Natural killer cell treated with Interleukin-12 subunit alpha and Interleukin-12 subunit beta and Interleukin-15 and Interleukin-18, amount 100 ng/mL, for 72 hours (primary cell): ENCODE measurements at regions not wholly inside any gene's neighbourhood (a gene's known extent, or its start where the extent isn't known, plus 50 kb on each side); places are given as distances from the start of the nearest gene placed in this dataset.
"Not testable (repeated sequence)": the region's sequence is repeated elsewhere in the genome, so short reads cannot be mapped to it uniquely, and the experiment has no call there.

Experiments
- ATAC-seq, 2 donors: fragments of 150-1000 bp; cut with Tn5 transposase in 1 of 2; sonication (Bioruptor Pico), chemical (Tn5 transposase) in 1 of 2; 2 replicates each; pipeline ENCODE4 v1.10.0; 2021
- DNase-seq: peaks from one replicate; pipeline ENCODE4 v3.0.0; 2022; ENCODE audit warnings: low spot score
- H3K27ac Mint-ChIP-seq, 2 donors: 1 replicate in 1 of 2; 2 replicates in 1 of 2; pipeline ENCODE4 v1.8.0; 2022; ENCODE audit warnings: mixed read lengths in 2 of 2, mild to moderate bottlenecking in 1 of 2, moderate library complexity in 1 of 2
- H3K27me3 Mint-ChIP-seq, 2 donors: 1 replicate in 1 of 2; 2 replicates in 1 of 2; pipeline ENCODE4 v1.8.0; 2022; ENCODE audit warnings: mixed read lengths in 2 of 2
- H3K36me3 Mint-ChIP-seq: one replicate; pipeline ENCODE4 v1.8.0; 2022; ENCODE audit warnings: mixed read lengths
- H3K4me1 Mint-ChIP-seq, 2 donors: 1 replicate in 1 of 2; 2 replicates in 1 of 2; pipeline ENCODE4 v1.8.0; 2022; ENCODE audit warnings: low read depth in 2 of 2, mixed read lengths in 2 of 2, mild to moderate bottlenecking in 1 of 2
- H3K4me3 Mint-ChIP-seq: one replicate; pipeline ENCODE4 v1.8.0; 2022; ENCODE audit warnings: mixed read lengths
- H3K9me3 Mint-ChIP-seq: 2 replicates; pipeline ENCODE4 v1.8.0; 2022; ENCODE audit warnings: mixed read lengths

- H3K27ac Mint-ChIP-seq = no peak overlapping the region
- peaks cover 5% of the 10 kb centered on the region for H3K9me3 Mint-ChIP-seq
- no peak for DNase-seq
- ATAC-seq = no peak
- H3K4me1 Mint-ChIP-seq = no peaks in the 10 kb centered on the region
- no peaks in the 10 kb centered on the region for H3K27me3 Mint-ChIP-seq
- H3K4me3 Mint-ChIP-seq = no peak overlapping the region
- H3K36me3 Mint-ChIP-seq = no peaks in the 10 kb centered on the region
These were observed 888.6 kb downstream of the GRID1 start for GRCh38 chr10:85477979-85478378.

DNA sequence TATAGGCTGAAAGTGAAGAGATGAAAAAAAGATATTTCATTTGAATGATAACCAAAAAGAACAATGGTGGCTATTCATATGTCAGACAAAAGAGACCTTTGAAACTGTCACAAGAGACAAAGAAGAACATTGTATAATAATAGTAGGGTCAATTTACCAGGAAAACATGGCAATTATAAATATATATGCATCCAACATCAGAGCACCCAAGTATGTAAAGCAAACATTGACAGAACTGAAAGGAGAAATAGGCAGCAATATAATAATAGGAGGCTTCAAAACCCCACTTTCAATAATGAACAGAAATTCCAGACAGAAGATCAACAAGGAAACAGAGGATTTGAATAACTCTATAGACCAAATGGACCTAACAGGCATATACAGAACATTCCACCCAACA lies 876.2 kb downstream of the GRID1 start:
- ATAC-seq = no peak

GRCh38 chr10:85491652-85492051 lies 874.9 kb downstream of the GRID1 start:
- ATAC-seq (no peak), DNase-seq (no peak)
- no peaks in the 10 kb centered on the region for H3K4me1 Mint-ChIP-seq
- H3K4me3 Mint-ChIP-seq = no peak overlapping the region
- peaks cover 10% of the 10 kb centered on the region for H3K9me3 Mint-ChIP-seq
- H3K27me3 Mint-ChIP-seq = no peaks in the 10 kb centered on the region
- no peak overlapping the region for H3K27ac Mint-ChIP-seq
- H3K36me3 Mint-ChIP-seq = no peaks in the 10 kb centered on the region

More for the DNA sequence above, 876.2 kb downstream of the GRID1 start:
- no peak overlapping the region for H3K4me3 Mint-ChIP-seq
- no peaks in the 10 kb centered on the region for H3K27me3 Mint-ChIP-seq
- no peaks in the 10 kb centered on the region for H3K36me3 Mint-ChIP-seq
- DNase-seq = no peak
- H3K9me3 Mint-ChIP-seq = peaks cover 10% of the 10 kb centered on the region
- no peak overlapping the region for H3K27ac Mint-ChIP-seq
- no peaks in the 10 kb centered on the region for H3K4me1 Mint-ChIP-seq

DNA sequence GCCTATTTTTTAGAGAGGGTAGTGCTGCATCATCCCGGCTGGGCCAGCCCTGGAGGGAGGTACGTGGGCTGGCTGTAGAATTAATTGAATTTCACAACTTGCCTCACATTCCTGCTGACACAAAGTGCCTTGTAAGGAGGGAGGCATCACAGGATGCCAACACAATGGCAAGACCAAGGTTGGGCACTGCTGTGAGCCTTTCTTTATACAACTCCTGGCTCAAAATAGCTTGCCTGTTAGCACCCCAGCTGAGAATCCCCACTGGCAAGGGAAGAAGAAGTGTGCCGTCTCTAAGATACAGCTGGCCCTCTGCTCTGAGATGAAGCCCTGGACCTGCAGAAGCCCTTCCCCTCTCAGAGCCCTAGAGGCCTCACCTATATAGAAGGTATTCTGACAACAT lies 873.9 kb downstream of the GRID1 start:
- H3K27me3 Mint-ChIP-seq = no peaks in the 10 kb centered on the region
- H3K4me3 Mint-ChIP-seq = no peak overlapping the region
- no peak for DNase-seq
- no peaks in the 10 kb centered on the region for H3K36me3 Mint-ChIP-seq
- no peak for ATAC-seq
- H3K27ac Mint-ChIP-seq = no peak overlapping the region
- H3K4me1 Mint-ChIP-seq = no peaks in the 10 kb centered on the region
- H3K9me3 Mint-ChIP-seq = peaks cover 10% of the 10 kb centered on the region

DNA sequence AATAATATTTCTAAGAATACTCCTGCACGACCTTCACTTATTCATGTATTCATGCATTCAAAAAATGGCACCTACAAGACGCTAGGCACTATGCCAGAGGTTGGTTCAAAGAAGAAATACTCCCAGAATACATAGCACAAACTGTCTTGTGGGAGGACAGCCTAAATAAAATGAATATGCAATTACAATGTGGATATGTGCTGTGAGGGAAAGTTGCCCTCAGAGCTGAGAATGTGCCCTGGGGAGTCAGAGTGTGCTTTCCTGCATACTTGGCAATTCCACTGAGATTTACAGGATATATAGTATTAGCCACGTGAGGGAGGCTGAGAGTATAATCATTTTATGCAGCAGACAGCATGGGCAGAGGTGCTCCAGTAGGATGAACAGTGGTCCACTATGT lies 872.9 kb downstream of the GRID1 start:
- Mint-ChIP-seq H3K27me3 (no peaks in the 10 kb centered on the region), H3K4me3 (no peak overlapping the region), H3K27ac (no peak overlapping the region), H3K9me3 (peaks cover 13% of the 10 kb centered on the region), H3K36me3 (no peaks in the 10 kb centered on the region), H3K4me1 (no peaks in the 10 kb centered on the region)
- ATAC-seq = no peak
- DNase-seq = no peak

GRCh38 chr10:85504641-85505040 lies 862.0 kb downstream of the GRID1 start:
- H3K4me1 Mint-ChIP-seq, H3K4me3 Mint-ChIP-seq, H3K36me3 Mint-ChIP-seq, H3K27me3 Mint-ChIP-seq, ATAC-seq, DNase-seq, H3K27ac Mint-ChIP-seq: not testable (repeated sequence)
- H3K9me3 Mint-ChIP-seq = peaks cover 30% of the 10 kb centered on the region

GRCh38 chr10:85508159-85508558 lies 858.4 kb downstream of the GRID1 start:
- Mint-ChIP-seq H3K4me3 (no peak overlapping the region), H3K9me3 (peaks cover 17% of the 10 kb centered on the region), H3K36me3 (no peaks in the 10 kb centered on the region), H3K4me1 (no peaks in the 10 kb centered on the region), H3K27me3 (no peaks in the 10 kb centered on the region), H3K27ac (no peak overlapping the region)
- ATAC-seq (no peak), DNase-seq (no peak)

GRCh38 chr10:85510682-85511081 lies 855.9 kb downstream of the GRID1 start:
- Mint-ChIP-seq H3K27me3 (no peaks in the 10 kb centered on the region), H3K4me3 (no peak overlapping the region)
- ATAC-seq = no peak

GRCh38 chr10:85513436-85513835 lies 853.2 kb downstream of the GRID1 start:
- Mint-ChIP-seq H3K4me3 (no peak overlapping the region), H3K9me3 (peaks cover 8% of the 10 kb centered on the region), H3K4me1 (no peaks in the 10 kb centered on the region), H3K27me3 (no peaks in the 10 kb centered on the region), H3K36me3 (no peaks in the 10 kb centered on the region), H3K27ac (no peak overlapping the region)
- no peak for DNase-seq
- ATAC-seq = no peak

More at GRCh38 chr10:85510682-85511081, 855.9 kb downstream of the GRID1 start:
- Mint-ChIP-seq H3K27ac (no peak overlapping the region), H3K36me3 (no peaks in the 10 kb centered on the region), H3K9me3 (peaks cover 12% of the 10 kb centered on the region), H3K4me1 (no peaks in the 10 kb centered on the region)
- no peak for DNase-seq

DNA sequence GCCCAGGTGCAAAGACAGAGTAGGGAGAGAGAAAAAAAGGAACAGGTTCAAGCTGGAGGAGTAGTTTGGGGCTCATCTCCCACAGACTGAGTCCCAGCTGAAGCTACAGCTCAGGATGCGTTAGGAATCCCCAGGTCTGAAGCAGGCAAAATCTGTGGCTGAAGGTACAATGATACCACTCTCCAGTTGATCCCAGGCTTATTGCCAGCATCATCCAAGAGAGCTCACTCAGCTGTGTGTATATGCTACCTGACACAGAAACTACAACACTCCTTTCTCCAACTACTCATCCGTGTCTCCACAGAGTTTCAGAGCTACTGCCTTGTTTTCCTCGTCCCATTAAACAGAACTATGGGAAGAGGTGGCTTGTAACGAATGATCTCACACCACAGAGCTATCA lies 851.3 kb downstream of the GRID1 start:
- DNase-seq (no peak), ATAC-seq (peak in 1 of 2 donors; percentile 11)
- H3K36me3 Mint-ChIP-seq = no peaks in the 10 kb centered on the region
- no peaks in the 10 kb centered on the region for H3K4me1 Mint-ChIP-seq
- no peaks in the 10 kb centered on the region for H3K27me3 Mint-ChIP-seq
- H3K4me3 Mint-ChIP-seq = no peak overlapping the region
- no peak overlapping the region for H3K27ac Mint-ChIP-seq
- no peaks in the 10 kb centered on the region for H3K9me3 Mint-ChIP-seq

DNA sequence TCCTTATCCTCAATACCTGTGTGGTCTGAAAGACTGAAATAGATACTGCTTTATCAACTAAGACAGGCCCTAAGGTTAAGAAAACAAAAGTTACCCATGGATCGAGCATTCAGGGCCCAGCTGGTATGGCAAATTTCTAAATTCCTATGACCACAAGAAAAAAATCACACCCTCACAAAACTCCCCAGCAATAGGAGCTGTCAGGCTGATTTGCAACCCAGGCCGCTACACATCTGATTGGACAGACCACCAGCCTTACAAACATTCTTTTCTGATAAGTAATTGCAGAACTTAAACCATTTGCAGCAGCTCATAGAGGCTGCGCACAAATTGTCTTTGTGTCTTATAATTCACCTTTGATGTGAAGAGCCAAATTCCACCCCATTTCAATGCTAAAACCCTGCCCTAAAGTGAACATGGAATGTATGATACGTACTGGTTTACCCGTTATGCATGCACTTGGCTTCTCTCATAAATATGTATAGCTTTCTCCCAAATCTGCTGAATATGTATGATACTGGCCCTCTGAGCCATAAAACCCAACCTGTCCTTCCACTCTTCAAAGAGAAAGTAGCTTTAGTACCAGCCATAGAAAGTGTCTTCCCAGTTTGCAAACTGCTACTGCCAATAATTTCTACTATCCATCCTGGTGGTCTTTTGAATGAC lies 842.5 kb downstream of the GRID1 start:
- no peak for ATAC-seq
- H3K36me3 Mint-ChIP-seq = peaks cover 4% of the 10 kb centered on the region
- no peak for DNase-seq
- H3K27me3 Mint-ChIP-seq = peaks cover 0 to 6% of the 10 kb centered on the region in 2 donors
- H3K4me3 Mint-ChIP-seq = no peak overlapping the region
- H3K27ac Mint-ChIP-seq = no peak overlapping the region
- peaks cover 21% of the 10 kb centered on the region for H3K9me3 Mint-ChIP-seq
- no peaks in the 10 kb centered on the region for H3K4me1 Mint-ChIP-seq

GRCh38 chr10:85527616-85528317 lies 838.8 kb downstream of the GRID1 start:
- H3K9me3 Mint-ChIP-seq = peaks cover 19% of the 10 kb centered on the region

GRCh38 chr10:85528318-85528652 lies 838.3 kb downstream of the GRID1 start:
- peaks cover 4% of the 10 kb centered on the region for H3K36me3 Mint-ChIP-seq
- no peak overlapping the region for H3K4me3 Mint-ChIP-seq
- H3K27ac Mint-ChIP-seq = no peak overlapping the region

More at GRCh38 chr10:85527616-85528317, 838.8 kb downstream of the GRID1 start:
- Mint-ChIP-seq H3K27ac (no peak overlapping the region), H3K4me3 (no peak overlapping the region), H3K4me1 (no peaks in the 10 kb centered on the region), H3K36me3 (peaks cover 4% of the 10 kb centered on the region), H3K27me3 (peaks cover 0 to 6% of the 10 kb centered on the region in 2 donors)
- no peak for ATAC-seq
- no peak for DNase-seq

DNA sequence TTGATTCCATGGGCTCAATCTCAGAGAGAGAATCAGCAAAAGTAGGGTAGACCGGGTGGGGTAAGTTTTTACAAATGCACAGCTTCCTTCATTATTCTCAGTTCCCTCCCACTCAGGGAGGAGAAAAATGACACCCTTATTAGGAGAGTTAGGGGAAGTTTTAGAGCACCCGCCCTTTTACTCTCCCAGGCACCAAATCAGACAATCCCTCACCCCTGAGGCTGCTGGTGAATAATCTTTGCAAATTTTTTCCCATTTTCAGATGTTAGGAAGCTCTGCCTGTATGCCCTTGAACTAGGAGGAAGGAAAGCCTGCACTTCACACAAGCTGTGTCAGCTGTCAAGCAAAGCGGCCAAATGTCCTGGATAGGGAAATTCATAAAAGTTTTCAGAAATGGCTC lies 834.9 kb downstream of the GRID1 start:
- Mint-ChIP-seq H3K4me3 (no peak overlapping the region), H3K4me1 (no peaks in the 10 kb centered on the region), H3K9me3 (peaks cover 13% of the 10 kb centered on the region), H3K36me3 (peaks cover 4% of the 10 kb centered on the region), H3K27me3 (no peaks in the 10 kb centered on the region), H3K27ac (no peak overlapping the region)
- ATAC-seq (no peak), DNase-seq (no peak)

More at GRCh38 chr10:85528318-85528652, 838.3 kb downstream of the GRID1 start:
- Mint-ChIP-seq H3K27me3 (peaks cover 0 to 6% of the 10 kb centered on the region in 2 donors), H3K4me1 (no peaks in the 10 kb centered on the region), H3K9me3 (peaks cover 19% of the 10 kb centered on the region)
- ATAC-seq = no peak
- no peak for DNase-seq
